Glutamatergic neuron (in vitro differentiated cells): ENCODE measurements at regions not wholly inside any gene's neighbourhood (a gene's known extent, or its start where the extent isn't known, plus 50 kb on each side); places are given as distances from the start of the nearest gene placed in this dataset.
"Not testable (repeated sequence)": the region's sequence is repeated elsewhere in the genome, so short reads cannot be mapped to it uniquely, and the experiment has no call there.

Experiments
- DNase-seq: peaks from one replicate; pipeline ENCODE4 v3.0.0; 2022
- H3K27ac Mint-ChIP-seq: one replicate; pipeline ENCODE4 v1.8.0; 2020; ENCODE audit warnings: mild to moderate bottlenecking, mixed read lengths, inconsistent platforms; ENCODE audit not compliant: unreplicated experiment
- H3K27me3 Mint-ChIP-seq: one replicate; pipeline ENCODE4 v1.8.0; 2020; ENCODE audit warnings: mild to moderate bottlenecking, moderate library complexity, mixed read lengths, inconsistent platforms; ENCODE audit not compliant: unreplicated experiment
- H3K36me3 Mint-ChIP-seq: one replicate; pipeline ENCODE4 v1.8.0; 2020; ENCODE audit warnings: mild to moderate bottlenecking, mixed read lengths, inconsistent platforms; ENCODE audit not compliant: unreplicated experiment
- H3K4me1 Mint-ChIP-seq: one replicate; pipeline ENCODE4 v1.8.0; 2020; ENCODE audit warnings: mild to moderate bottlenecking, low read depth, mixed read lengths, inconsistent platforms; ENCODE audit not compliant: unreplicated experiment
- H3K4me3 Mint-ChIP-seq: one replicate; pipeline ENCODE4 v1.8.0; 2020; ENCODE audit warnings: mild to moderate bottlenecking, mixed read lengths, inconsistent platforms; ENCODE audit not compliant: unreplicated experiment
- H3K9me3 Mint-ChIP-seq: one replicate; pipeline ENCODE4 v1.8.0; 2020; ENCODE audit warnings: mild to moderate bottlenecking, moderate library complexity, mixed read lengths, inconsistent platforms; ENCODE audit not compliant: unreplicated experiment
- TF ChIP-seq, protein P1 (sequence below): fragments of 200-600 bp; sonication (generic); IDR thresholded peaks from one replicate; pipeline ENCODE4 v1.5.0; 2021; ENCODE audit not compliant: partially characterized antibody, unreplicated experiment

- Mint-ChIP-seq H3K4me1 (peaks cover 11% of the 10 kb centered on the region), H3K36me3 (no peaks in the 10 kb centered on the region), H3K27ac (no peak overlapping the region), H3K9me3 (no peaks in the 10 kb centered on the region), H3K4me3 (no peak overlapping the region), H3K27me3 (peaks cover 2% of the 10 kb centered on the region)
- no peak for DNase-seq
- TF ChIP-seq, protein P1, sequence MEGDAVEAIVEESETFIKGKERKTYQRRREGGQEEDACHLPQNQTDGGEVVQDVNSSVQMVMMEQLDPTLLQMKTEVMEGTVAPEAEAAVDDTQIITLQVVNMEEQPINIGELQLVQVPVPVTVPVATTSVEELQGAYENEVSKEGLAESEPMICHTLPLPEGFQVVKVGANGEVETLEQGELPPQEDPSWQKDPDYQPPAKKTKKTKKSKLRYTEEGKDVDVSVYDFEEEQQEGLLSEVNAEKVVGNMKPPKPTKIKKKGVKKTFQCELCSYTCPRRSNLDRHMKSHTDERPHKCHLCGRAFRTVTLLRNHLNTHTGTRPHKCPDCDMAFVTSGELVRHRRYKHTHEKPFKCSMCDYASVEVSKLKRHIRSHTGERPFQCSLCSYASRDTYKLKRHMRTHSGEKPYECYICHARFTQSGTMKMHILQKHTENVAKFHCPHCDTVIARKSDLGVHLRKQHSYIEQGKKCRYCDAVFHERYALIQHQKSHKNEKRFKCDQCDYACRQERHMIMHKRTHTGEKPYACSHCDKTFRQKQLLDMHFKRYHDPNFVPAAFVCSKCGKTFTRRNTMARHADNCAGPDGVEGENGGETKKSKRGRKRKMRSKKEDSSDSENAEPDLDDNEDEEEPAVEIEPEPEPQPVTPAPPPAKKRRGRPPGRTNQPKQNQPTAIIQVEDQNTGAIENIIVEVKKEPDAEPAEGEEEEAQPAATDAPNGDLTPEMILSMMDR: no peak
Measured at GRCh38 chr3:18529631-18530030, 104.5 kb upstream of the SATB1 start.

- Mint-ChIP-seq H3K4me3 (no peak overlapping the region), H3K27me3 (peaks cover 2% of the 10 kb centered on the region), H3K36me3 (no peaks in the 10 kb centered on the region), H3K27ac (no peak overlapping the region), H3K4me1 (peaks cover 11% of the 10 kb centered on the region), H3K9me3 (no peaks in the 10 kb centered on the region)
- DNase-seq: no peak
- TF ChIP-seq, protein P1: no peak
Measured at GRCh38 chr3:18527691-18528090, 102.6 kb upstream of the SATB1 start.

DNA sequence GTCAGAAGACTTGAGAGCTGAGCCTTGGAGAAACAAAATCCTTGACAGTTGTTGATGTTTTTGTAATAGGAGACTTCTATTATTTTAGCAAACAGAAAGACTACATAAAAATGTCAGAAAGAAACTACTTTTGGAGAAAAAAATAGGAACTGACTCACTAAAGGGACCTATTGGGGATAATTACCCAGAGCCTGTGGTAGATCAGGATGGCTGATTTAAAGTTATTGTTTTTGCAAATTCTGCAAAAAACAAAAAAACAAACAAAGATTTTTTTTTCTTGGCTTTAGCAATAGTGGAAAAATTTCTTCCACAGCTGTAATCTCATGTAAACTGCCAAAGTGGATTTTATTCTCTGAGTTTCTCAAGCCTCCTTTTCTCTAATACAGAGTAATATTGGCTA, 101.5 kb upstream of the SATB1 start:
- no peaks in the 10 kb centered on the region for H3K9me3 Mint-ChIP-seq
- no peak for DNase-seq
- peaks cover 11% of the 10 kb centered on the region for H3K4me1 Mint-ChIP-seq
- no peak overlapping the region for H3K4me3 Mint-ChIP-seq
- no peaks in the 10 kb centered on the region for H3K36me3 Mint-ChIP-seq
- no peak overlapping the region for H3K27ac Mint-ChIP-seq
- H3K27me3 Mint-ChIP-seq: peaks cover 2% of the 10 kb centered on the region
- TF ChIP-seq, protein P1: no peak

GRCh38 chr3:18516170-18516569, 91.0 kb upstream of the SATB1 start:
- H3K4me3 Mint-ChIP-seq: peak overlapping the region; percentile 15
- H3K4me1 Mint-ChIP-seq, H3K27me3 Mint-ChIP-seq, DNase-seq, H3K9me3 Mint-ChIP-seq, H3K27ac Mint-ChIP-seq, H3K36me3 Mint-ChIP-seq: not testable (repeated sequence)

DNA sequence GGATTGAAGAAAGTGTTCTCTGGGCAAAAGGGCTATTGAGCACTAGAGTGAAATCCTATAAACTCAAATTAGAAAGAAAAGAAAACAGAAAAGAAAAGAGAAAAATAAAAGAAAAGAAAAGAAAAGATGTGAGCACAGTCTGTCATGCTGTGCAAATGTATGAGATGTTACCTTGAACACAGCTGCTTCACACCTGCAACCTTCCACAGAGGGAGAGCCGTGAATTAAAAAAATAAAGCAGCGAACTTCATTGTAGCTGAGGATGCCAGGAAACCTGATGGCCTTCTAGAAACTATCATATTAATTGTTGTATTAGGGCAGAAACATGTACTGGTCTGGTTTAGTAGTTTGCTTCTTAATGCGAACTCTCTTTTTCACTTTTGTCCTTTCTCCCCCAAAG, 88.0 kb upstream of the SATB1 start:
- no peak overlapping the region for H3K4me3 Mint-ChIP-seq
- no peak for DNase-seq
- H3K9me3 Mint-ChIP-seq: no peaks in the 10 kb centered on the region
- TF ChIP-seq, protein P1: no peak
- no peak overlapping the region for H3K27ac Mint-ChIP-seq
- no peaks in the 10 kb centered on the region for H3K4me1 Mint-ChIP-seq
- no peaks in the 10 kb centered on the region for H3K36me3 Mint-ChIP-seq
- H3K27me3 Mint-ChIP-seq: no peaks in the 10 kb centered on the region

DNA sequence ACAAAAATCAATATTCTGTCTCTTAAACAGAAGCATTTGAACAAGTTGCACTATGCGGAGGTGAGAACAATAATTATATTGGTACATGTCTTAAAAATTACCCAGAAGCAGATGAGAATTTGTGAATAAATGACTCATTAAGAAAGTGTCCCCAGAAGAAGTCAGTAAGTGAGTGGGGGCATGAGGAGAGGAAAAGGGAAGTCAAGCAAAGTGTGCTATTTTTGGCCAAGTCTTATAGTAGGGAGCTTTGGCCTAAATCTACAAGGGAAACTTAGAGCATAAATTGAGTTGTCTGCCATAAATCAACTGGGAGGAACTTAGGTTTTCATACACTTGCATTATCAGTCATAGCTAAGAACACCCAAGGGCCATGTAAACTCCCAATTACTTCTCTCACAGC, 86.9 kb upstream of the SATB1 start:
- H3K4me3 Mint-ChIP-seq: no peak overlapping the region
- H3K27me3 Mint-ChIP-seq: no peaks in the 10 kb centered on the region
- no peaks in the 10 kb centered on the region for H3K36me3 Mint-ChIP-seq
- no peak overlapping the region for H3K27ac Mint-ChIP-seq
- DNase-seq: no peak
- no peaks in the 10 kb centered on the region for H3K9me3 Mint-ChIP-seq
- no peaks in the 10 kb centered on the region for H3K4me1 Mint-ChIP-seq
- TF ChIP-seq, protein P1: no peak
